CD4-positive, CD25-positive, alpha-beta regulatory T cell (primary cell): ENCODE measurements at regions not wholly inside any gene's neighbourhood (a gene's known extent, or its start where the extent isn't known, plus 50 kb on each side); places are given as distances from the start of the nearest gene placed in this dataset.
A peak's percentile ranks its signal among the peaks of the same experiment; 100 is the strongest.

Experiments used
- ATAC-seq, 2 donors: fragments of 150-1000 bp; cut with Tn5 transposase; one replicate each; pipeline ENCODE4 v1.10.0; 2021; ENCODE audit warnings: low read depth in 2 of 2, moderate number of reproducible peaks in 2 of 2, moderate library complexity in 1 of 2
- DNase-seq, 3 donors: peaks; one replicate each; pipeline versions ENCODE4 v3.0.0 to v3.0.0-alpha.2; 2012 to 2022; ENCODE audit warnings: mixed read lengths in 1 of 3
- H3K27ac ChIP-seq: one replicate; pipeline ENCODE4 v1.7.0; 2013; ENCODE audit warnings: mild to moderate bottlenecking, low read length; ENCODE audit not compliant: insufficient read depth, poor library complexity, severe bottlenecking
- H3K27me3 ChIP-seq: one replicate; pipeline ENCODE4 v1.7.0; 2013; ENCODE audit warnings: low read length; ENCODE audit not compliant: control insufficient read depth, insufficient read depth
- H3K36me3 ChIP-seq: one replicate; pipeline ENCODE4 v1.7.0; 2013; ENCODE audit warnings: mild to moderate bottlenecking, low read length, moderate library complexity; ENCODE audit not compliant: control insufficient read depth, insufficient read depth
- H3K4me1 ChIP-seq: 2 replicates; pipeline ENCODE4 v1.7.0; 2013; ENCODE audit warnings: mild to moderate bottlenecking, low read length; ENCODE audit not compliant: insufficient read depth, control insufficient read depth, poor library complexity, severe bottlenecking
- H3K4me3 ChIP-seq: one replicate; pipeline ENCODE4 v1.7.0; 2013; ENCODE audit warnings: low read depth, mild to moderate bottlenecking, low read length, moderate library complexity
- H3K9me3 ChIP-seq, 2 experiments: 1 replicate in 1 of 2; 2 replicates in 1 of 2; pipeline ENCODE4 v1.7.0; 2013; ENCODE audit warnings: low read length in 2 of 2, mild to moderate bottlenecking in 1 of 2, moderate library complexity in 1 of 2; ENCODE audit not compliant: control insufficient read depth in 2 of 2
- H3K27ac Mint-ChIP-seq, 3 donors: one replicate each; pipeline ENCODE4 v1.8.0; 2020 to 2022; ENCODE audit warnings: mild to moderate bottlenecking in 3 of 3, mixed read lengths in 3 of 3, moderate library complexity in 2 of 3
- H3K27me3 Mint-ChIP-seq: one replicate; pipeline ENCODE4 v1.8.0; 2022; ENCODE audit warnings: mild to moderate bottlenecking, mixed read lengths
- H3K36me3 Mint-ChIP-seq: one replicate; pipeline ENCODE4 v1.8.0; 2020; ENCODE audit warnings: mixed read lengths
- H3K4me1 Mint-ChIP-seq, 4 donors: one replicate each; pipeline ENCODE4 v1.8.0; 2020 to 2022; ENCODE audit warnings: mixed read lengths in 4 of 4, mild to moderate bottlenecking in 1 of 4
- H3K4me3 Mint-ChIP-seq, 4 donors: one replicate each; pipeline ENCODE4 v1.8.0; 2020 to 2022; ENCODE audit warnings: mild to moderate bottlenecking in 4 of 4, mixed read lengths in 4 of 4, moderate library complexity in 3 of 4
- H3K9me3 Mint-ChIP-seq, 7 donors: one replicate each; pipeline ENCODE4 v1.8.0; 2020 to 2022; ENCODE audit warnings: mixed read lengths in 7 of 7, mild to moderate bottlenecking in 3 of 7, moderate library complexity in 2 of 7

- no peak for ATAC-seq
- peaks cover 4% of the 10 kb centered on the region for H3K27me3 Mint-ChIP-seq
- H3K27ac Mint-ChIP-seq = no peak overlapping the region
- no peaks in the 10 kb centered on the region for H3K27me3 ChIP-seq
- H3K9me3 ChIP-seq = no peaks in the 10 kb centered on the region
- H3K4me1 ChIP-seq = no peaks in the 10 kb centered on the region
- peaks cover 0 to 18% (median 5%) of the 10 kb centered on the region in 7 donors for H3K9me3 Mint-ChIP-seq
- H3K4me3 ChIP-seq = no peak overlapping the region
- H3K4me3 Mint-ChIP-seq = no peak overlapping the region
- no peaks in the 10 kb centered on the region for H3K36me3 ChIP-seq
- no peaks in the 10 kb centered on the region for H3K4me1 Mint-ChIP-seq
- H3K27ac ChIP-seq = no peak overlapping the region
- H3K36me3 Mint-ChIP-seq = no peaks in the 10 kb centered on the region
- DNase-seq = no peak
Measured at GRCh38 chr2:176774766-176775451, 437.7 kb upstream of the HNRNPA3 start.

DNA sequence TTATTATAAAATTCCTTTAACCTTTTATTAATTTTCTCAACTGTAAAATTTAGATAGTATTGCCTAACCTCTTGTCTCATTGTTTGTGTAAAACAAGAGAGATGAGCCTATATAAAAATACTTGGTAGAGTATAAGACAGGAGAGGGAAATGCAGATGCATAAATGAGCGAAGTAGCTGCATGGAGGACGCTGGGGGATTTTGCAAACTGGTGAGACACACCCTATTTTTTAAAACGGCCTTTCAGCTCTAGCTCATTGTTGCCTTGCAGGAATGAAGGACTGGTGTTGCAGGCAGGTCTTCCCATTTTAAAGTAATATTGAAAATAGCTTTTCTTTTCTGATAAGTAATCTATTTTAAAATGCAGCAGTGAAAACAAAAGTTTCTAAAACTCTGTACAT lies 435.3 kb upstream of the HNRNPA3 start:
- peaks cover 4% of the 10 kb centered on the region for H3K27me3 Mint-ChIP-seq
- Histone ChIP-seq H3K27ac (no peak overlapping the region), H3K4me3 (no peak overlapping the region), H3K9me3 (peaks cover 0 to 4% of the 10 kb centered on the region in 2 experiments), H3K36me3 (no peaks in the 10 kb centered on the region), H3K27me3 (no peaks in the 10 kb centered on the region), H3K4me1 (no peaks in the 10 kb centered on the region)
- H3K4me3 Mint-ChIP-seq = no peak overlapping the region
- H3K27ac Mint-ChIP-seq = no peak overlapping the region
- DNase-seq (no peak), ATAC-seq (no peak)
- no peaks in the 10 kb centered on the region for H3K36me3 Mint-ChIP-seq
- peaks cover 2 to 36% (median 13%) of the 10 kb centered on the region in 7 donors for H3K9me3 Mint-ChIP-seq
- peaks cover 0 to 10% (median 3%) of the 10 kb centered on the region in 4 donors for H3K4me1 Mint-ChIP-seq

DNA sequence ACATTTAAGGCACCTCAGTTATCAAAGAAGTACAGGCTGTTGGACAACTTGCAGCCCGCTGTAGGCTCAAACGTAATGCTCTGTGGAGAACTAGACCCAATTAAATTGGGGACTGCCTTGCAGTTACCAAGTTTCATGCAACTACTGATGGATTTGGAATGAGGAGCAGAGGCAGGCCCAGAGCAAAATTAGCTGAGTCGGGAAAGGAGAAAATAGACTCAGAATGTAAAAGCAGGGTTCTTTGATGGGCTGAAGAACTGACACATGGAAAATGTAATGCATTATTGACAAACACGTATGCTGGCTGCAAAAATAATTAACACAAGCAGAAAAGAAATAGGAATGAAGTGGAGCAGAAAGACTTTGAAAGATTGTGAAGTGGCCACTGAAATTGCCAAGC lies 432.7 kb upstream of the HNRNPA3 start:
- Histone ChIP-seq H3K9me3 (peaks cover 0 to 4% of the 10 kb centered on the region in 2 experiments), H3K4me3 (no peak overlapping the region), H3K4me1 (no peaks in the 10 kb centered on the region), H3K27ac (no peak overlapping the region), H3K36me3 (no peaks in the 10 kb centered on the region), H3K27me3 (no peaks in the 10 kb centered on the region)
- DNase-seq = no peak
- Mint-ChIP-seq H3K9me3 (peaks cover 5 to 27% (median 13%) of the 10 kb centered on the region in 7 donors), H3K4me3 (no peak overlapping the region), H3K27me3 (peaks cover 4% of the 10 kb centered on the region), H3K4me1 (peaks cover 0 to 10% (median 3%) of the 10 kb centered on the region in 4 donors), H3K27ac (no peak overlapping the region), H3K36me3 (no peaks in the 10 kb centered on the region)
- ATAC-seq = no peak

DNA sequence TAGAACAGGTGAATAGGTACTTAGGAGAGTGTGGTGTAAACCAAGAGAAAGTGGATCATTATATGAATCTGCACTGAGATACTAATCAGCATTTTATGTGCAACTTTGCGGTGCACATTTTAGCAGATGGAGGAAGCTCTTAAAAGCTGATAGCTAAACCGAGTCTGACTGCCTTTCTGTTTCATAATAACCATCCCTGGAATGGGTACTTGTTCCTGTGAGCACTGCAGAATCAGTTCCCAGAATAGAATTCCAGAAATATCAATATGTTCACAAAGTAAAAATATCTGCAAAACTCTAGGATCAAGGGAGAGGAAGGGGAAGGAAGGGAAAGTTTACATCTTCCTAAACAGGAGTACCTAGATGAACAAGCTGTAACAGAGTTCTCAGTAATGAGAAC lies 432.2 kb upstream of the HNRNPA3 start:
- Histone ChIP-seq H3K4me3 (no peak overlapping the region), H3K27ac (no peak overlapping the region), H3K36me3 (no peaks in the 10 kb centered on the region), H3K9me3 (peaks cover 0 to 4% of the 10 kb centered on the region in 2 experiments), H3K4me1 (no peaks in the 10 kb centered on the region), H3K27me3 (no peaks in the 10 kb centered on the region)
- no peaks in the 10 kb centered on the region for H3K36me3 Mint-ChIP-seq
- peaks cover 0 to 10% (median 3%) of the 10 kb centered on the region in 4 donors for H3K4me1 Mint-ChIP-seq
- peak overlapping the region in 1 of 4 donors; percentile 43 for H3K4me3 Mint-ChIP-seq
- H3K9me3 Mint-ChIP-seq = peaks cover 5 to 27% (median 13%) of the 10 kb centered on the region in 7 donors
- no peak for DNase-seq
- peaks cover 4% of the 10 kb centered on the region for H3K27me3 Mint-ChIP-seq
- no peak overlapping the region for H3K27ac Mint-ChIP-seq
- ATAC-seq = no peak

DNA sequence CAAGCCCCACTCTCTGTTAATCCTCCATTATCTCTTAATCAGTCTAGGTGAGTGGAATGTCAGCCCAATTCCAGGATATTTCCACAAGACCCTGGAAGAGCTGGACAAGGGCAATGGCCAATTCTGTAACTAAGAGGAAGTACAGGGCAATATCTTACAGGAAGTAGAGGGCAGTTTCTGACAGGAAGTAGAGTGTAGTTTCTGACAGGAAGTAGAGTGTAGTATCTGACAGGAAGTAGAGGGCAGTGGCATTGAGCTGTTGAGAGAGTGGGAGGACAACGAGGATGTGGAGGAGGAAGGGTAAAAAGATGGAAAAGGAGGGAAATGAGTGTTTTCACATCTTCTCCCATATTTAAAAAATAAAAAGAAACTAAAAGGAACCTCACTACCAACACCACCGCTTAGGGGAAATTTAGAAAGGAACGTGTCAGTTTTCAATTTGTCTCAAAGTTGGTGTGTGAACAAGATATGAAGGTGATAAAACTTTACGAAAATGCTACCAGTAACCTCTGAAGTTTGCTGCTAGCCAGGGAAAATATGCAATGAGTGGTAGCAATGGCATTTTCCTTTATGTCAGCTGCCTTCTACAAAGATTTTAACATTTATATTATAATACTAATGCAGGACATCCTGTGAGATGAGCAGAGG lies 430.9 kb upstream of the HNRNPA3 start:
- Histone ChIP-seq H3K4me3 (peak overlapping the region; percentile 26), H3K4me1 (no peaks in the 10 kb centered on the region), H3K9me3 (peaks cover 0 to 4% of the 10 kb centered on the region in 2 experiments), H3K36me3 (no peaks in the 10 kb centered on the region), H3K27me3 (no peaks in the 10 kb centered on the region), H3K27ac (no peak overlapping the region)
- peak in 1 of 3 donors; percentile 39 for DNase-seq
- no peak for ATAC-seq
- peaks cover 0 to 10% (median 3%) of the 10 kb centered on the region in 4 donors for H3K4me1 Mint-ChIP-seq
- H3K36me3 Mint-ChIP-seq = no peaks in the 10 kb centered on the region
- peaks cover 8% of the 10 kb centered on the region for H3K27me3 Mint-ChIP-seq
- peaks cover 5 to 27% (median 13%) of the 10 kb centered on the region in 7 donors for H3K9me3 Mint-ChIP-seq
- peak overlapping the region in 1 of 3 donors; percentile 87 for H3K27ac Mint-ChIP-seq
- H3K4me3 Mint-ChIP-seq = peak overlapping the region in 2 of 4 donors; percentile 12 to 64

DNA sequence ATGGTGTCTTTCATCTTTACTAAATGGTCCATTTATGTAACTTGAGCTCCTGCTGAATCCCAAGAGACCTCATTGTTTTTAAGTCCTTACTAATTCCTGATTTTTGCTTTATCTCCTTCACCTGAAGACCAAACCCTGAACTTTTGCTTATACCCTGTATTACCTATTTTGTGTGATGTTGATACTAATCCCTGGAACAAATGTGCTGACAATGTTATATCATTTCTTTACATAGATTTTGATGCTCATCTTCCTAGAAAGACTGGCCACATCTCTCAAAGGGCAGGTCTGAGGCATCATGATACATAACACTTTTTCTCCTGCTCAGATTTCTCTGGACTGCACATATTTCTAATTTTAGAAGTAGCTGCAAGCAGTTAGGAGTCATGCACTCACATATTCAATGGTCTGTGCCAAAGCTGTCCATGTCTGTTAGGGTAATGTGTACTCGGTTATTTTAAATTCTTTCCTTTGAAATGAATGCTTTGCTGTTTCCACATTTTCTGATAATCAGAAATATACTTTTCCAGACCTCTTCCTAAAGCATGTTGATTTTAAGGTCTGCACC lies 427.9 kb upstream of the HNRNPA3 start:
- H3K9me3 Mint-ChIP-seq = peaks cover 4 to 27% (median 13%) of the 10 kb centered on the region in 7 donors
- no peak overlapping the region for H3K4me3 ChIP-seq
- no peaks in the 10 kb centered on the region for H3K36me3 ChIP-seq
- H3K27ac Mint-ChIP-seq = no peak overlapping the region
- ATAC-seq (no peak), DNase-seq (no peak)
- no peaks in the 10 kb centered on the region for H3K36me3 Mint-ChIP-seq
- peaks cover 0 to 4% of the 10 kb centered on the region in 2 experiments for H3K9me3 ChIP-seq
- no peaks in the 10 kb centered on the region for H3K4me1 ChIP-seq
- H3K27ac ChIP-seq = no peak overlapping the region
- H3K4me3 Mint-ChIP-seq = no peak overlapping the region
- peaks cover 6% of the 10 kb centered on the region for H3K27me3 Mint-ChIP-seq
- peaks cover 0 to 10% (median 3%) of the 10 kb centered on the region in 4 donors for H3K4me1 Mint-ChIP-seq
- no peaks in the 10 kb centered on the region for H3K27me3 ChIP-seq

GRCh38 chr2:176789751-176790150 lies 422.8 kb upstream of the HNRNPA3 start:
- no peak for ATAC-seq
- Histone ChIP-seq H3K36me3 (no peaks in the 10 kb centered on the region), H3K27me3 (no peaks in the 10 kb centered on the region), H3K27ac (no peak overlapping the region), H3K9me3 (no peaks in the 10 kb centered on the region), H3K4me1 (no peaks in the 10 kb centered on the region), H3K4me3 (no peak overlapping the region)
- Mint-ChIP-seq H3K36me3 (no peaks in the 10 kb centered on the region), H3K27me3 (peaks cover 12% of the 10 kb centered on the region), H3K4me1 (no peaks in the 10 kb centered on the region), H3K4me3 (no peak overlapping the region), H3K9me3 (peaks cover 0 to 2% (median 1%) of the 10 kb centered on the region in 7 donors), H3K27ac (no peak overlapping the region)
- DNase-seq = no peak
